Inflammatory macrophage treated with lipopolysaccharide for 4 hours (primary cell): ENCODE measurements at regions not wholly inside any gene's neighbourhood (a gene's known extent, or its start where the extent isn't known, plus 50 kb on each side); places are given as distances from the start of the nearest gene placed in this dataset.
A peak's percentile ranks its signal among the peaks of the same experiment; 100 is the strongest.
"Not testable (repeated sequence)": the region's sequence is repeated elsewhere in the genome, so short reads cannot be mapped to it uniquely, and the experiment has no call there.

Experiments
- DNase-seq: peaks from one replicate; pipeline ENCODE4 v3.0.0-alpha.2; 2020

- no peak for DNase-seq
Observed at GRCh38 chr12:124705545-124706138, 138.2 kb upstream of the NCOR2 start.

DNA sequence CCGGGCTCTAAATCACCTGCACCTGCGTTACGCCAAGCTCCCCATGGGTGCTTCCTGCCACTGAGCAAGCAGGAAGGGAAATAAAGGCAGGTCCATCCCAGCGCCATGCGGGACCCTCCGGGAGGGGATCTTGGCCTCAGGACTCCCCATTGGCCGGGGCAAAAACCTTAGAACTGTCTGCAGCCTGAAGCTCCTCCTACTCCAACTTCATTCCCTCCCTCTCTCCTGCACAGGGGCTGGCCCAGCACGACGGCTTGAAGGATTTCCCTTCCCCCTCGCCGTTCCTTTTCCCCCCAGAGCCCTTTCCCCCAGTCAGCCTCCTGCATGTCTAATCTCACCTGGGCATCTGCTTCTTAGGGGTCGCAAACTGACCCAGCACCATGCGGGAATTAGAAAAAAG, 137.2 kb upstream of the NCOR2 start:
- no peak for DNase-seq

- DNase-seq: peak; percentile 10
Observed at GRCh38 chr12:124703856-124704255, 136.4 kb upstream of the NCOR2 start.

DNA sequence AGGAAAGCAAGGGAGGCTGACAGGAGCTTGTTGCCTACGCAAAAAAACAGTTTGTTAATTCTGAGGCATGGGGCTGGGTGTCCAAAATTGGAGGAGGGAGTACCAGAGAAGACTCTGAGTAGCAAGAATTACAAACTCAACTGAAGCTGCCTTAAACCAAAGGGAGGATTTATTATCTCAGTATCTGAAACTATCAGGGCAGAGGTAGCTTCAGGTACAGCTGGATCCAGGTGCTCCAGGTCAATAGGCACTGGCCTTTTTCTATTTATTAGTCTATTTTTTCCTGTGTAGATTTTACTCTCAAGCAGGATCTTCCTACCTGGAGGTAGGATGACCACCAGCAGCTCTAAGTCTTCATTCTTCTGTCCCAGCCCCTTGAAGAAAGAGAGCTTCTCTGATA, 135.3 kb upstream of the NCOR2 start:
- DNase-seq: no peak

DNA sequence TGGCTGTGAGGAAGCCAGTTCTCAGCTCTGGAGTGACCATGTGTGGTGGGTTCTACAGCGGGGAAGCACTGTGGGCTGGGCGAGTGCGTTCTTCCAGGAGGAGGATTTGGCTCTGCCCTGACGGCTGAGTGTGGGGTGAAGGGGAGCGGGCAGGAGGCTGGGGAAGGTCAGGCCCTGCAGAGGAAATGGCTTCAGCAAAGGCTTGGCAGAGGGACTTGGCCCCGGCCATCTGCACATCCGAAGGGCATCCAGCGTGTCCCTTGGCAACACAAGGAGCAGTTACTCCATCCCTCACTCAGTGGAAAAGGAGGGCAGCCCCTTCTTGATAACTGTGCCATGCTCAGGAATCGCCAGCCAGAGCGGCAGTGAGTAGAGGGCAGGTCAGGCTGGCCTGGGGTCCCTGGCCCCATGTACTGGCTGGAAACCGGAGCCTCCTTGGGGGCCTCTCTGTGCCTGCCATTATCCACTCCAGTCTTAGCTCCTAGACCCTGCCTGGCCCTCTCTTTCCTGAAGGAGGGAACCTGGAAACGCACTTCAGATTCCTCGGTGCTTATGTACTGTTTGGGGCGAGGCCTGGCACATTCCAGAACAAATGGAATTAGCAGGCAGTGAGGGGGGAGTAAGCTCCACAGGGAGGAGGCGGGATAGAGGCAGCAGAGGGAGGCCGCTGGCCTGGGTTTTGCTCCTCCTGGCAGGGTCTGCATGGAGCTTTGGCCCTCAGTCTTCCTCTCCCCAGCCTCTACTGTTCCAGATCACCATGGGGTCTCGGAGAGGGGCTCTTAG, 133.6 kb upstream of the NCOR2 start:
- DNase-seq: no peak

- no peak for DNase-seq
Observed at GRCh38 chr12:124699909-124700308, 132.5 kb upstream of the NCOR2 start.

DNA sequence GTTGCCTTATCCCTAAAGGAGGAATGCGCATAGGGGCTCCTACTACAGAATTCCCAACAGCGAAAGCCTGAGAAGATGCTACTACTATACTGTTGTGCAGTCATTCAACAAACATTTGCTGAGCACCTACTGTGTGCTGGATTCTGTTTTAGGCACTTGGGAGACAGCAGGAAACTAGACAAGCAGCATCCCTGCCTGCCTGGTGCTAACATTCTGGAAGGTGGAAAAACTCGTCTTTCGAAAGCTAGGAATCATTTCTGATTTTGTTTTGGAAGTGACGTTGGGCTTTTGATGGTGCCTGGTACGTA, 131.5 kb upstream of the NCOR2 start:
- DNase-seq: no peak

DNA sequence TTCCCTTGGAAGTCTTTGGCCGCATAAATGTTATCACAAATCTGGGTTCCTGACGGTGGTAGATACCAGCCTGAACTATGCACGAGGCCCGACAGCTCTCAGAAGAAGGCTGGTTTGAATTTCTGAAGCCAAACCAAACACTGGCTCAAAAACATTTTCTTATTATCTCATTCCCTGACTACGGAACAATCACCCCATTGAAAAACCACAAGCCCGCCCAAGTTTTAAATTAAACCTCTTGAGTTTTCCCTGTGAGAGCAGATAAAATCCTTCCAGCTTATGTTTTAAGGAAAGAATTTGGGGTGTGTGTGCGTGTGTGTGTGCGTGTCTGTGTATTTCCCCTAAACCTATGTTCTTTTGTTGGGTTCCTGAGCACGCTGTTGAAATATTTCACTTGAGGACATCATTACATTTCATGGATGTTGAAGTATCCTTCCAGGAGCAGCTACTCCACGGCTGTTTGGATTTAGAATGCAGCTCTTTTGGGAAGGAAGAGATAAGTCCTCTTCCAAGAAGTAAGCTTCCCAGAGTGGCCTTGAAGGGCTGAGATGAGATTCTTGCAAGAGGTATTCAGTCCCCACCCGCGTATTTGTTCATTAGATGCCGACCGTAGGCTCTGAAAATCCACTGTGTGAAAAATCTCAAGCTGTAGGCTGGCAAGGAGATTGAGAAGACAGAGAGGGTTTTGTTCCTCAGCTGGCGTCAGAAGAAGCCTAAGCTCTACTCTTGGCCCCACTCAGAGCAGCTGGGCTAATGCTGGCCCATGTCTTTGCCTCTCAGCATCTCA, 131.0 kb upstream of the NCOR2 start:
- DNase-seq: no peak

DNA sequence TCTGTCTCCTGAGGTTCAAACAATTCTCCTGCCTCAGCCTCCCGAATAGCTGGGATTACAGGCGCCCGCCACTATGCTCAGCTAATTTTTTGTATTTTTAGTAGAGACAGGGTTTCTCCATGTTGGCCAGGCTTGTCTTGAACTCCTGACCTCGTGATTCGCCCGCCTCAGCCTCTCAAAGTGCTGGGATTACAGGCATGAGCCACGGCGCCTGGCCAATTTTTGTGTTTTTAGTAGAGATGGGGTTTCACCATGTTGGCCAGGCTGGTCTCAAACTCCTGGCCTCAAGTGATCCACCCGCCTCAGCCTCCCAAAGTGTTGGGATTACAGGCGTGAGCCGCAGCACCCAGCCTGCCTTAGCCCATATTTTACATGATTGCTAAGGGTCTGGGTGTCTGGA, 130.3 kb upstream of the NCOR2 start:
- DNase-seq: not testable (repeated sequence)

DNA sequence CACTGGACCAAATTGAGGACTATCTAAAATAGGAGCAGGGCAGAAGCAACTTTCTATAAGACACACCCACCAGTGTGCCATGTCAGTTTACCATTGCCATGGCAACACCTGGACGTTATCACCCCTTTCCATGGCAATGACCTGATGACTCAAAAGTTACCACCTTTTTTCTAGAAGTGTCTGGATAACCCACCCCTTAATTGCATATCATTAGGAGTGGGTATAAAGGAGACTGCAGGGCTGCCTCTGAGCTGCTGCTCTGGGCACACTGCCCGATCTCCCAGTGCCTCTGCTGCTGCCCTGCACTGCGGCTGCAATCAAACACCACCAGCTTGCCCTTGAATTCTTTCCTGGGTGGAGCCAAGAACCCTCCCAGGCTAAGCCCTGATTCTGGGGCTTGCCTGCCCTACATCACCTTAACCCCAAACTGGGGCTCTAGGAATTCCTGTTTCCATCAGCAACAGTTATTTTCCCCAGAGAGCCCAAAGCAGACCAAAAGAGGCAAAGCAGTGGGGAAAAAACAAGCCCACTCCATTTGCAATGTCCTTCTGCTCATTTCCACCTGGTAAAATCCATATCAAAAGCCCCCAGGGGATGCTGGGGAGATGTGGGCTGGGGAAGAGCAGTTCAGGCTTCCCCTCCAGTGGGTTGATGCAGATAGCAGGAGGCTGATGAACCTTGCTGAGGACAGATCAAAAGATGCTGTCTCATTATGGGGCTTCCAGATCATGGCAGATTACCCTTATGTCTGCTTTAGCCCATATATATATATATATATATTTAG, 129.5 kb upstream of the NCOR2 start:
- DNase-seq: no peak

DNA sequence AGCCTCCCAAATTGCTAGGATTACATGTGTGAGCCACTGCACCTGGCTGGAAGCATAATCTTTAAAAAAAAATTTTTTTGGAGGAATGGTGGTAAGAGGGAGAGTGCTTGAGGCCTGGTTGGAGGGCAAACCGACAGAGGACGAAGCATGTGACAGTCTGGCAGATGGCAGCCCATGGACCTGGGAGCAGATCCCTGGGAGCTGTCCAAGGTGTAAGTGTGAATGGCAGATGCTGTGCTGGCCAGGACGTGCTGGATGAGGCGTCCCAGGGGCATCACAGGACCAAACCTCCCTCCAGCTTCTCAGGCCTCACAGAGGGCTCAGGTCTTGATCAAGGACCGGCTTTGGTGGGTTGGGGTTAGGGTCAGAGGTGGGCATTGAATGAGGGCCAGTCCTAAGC, 128.4 kb upstream of the NCOR2 start:
- no peak for DNase-seq

- no peak for DNase-seq
Observed at GRCh38 chr12:124694846-124695497, 127.6 kb upstream of the NCOR2 start.

DNA sequence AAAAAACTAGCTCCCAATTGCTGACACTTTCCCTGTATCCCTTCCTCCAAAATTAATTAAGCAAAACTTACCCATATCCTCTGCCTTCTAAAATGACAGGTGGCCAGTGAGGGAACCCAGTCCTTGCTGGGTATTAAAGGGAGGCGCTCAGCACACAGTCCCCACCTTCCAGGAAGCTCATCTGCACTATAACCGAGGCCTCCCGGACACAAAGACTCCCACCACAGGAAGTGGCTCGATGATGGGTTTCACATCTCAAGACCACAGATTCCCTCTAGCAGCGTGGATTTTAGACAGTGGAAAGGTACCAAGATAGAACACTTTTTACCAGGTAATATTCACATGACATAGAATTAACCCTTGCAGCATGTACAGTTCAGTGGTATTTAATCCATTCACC, 126.8 kb upstream of the NCOR2 start:
- peak; percentile 32 for DNase-seq

DNA sequence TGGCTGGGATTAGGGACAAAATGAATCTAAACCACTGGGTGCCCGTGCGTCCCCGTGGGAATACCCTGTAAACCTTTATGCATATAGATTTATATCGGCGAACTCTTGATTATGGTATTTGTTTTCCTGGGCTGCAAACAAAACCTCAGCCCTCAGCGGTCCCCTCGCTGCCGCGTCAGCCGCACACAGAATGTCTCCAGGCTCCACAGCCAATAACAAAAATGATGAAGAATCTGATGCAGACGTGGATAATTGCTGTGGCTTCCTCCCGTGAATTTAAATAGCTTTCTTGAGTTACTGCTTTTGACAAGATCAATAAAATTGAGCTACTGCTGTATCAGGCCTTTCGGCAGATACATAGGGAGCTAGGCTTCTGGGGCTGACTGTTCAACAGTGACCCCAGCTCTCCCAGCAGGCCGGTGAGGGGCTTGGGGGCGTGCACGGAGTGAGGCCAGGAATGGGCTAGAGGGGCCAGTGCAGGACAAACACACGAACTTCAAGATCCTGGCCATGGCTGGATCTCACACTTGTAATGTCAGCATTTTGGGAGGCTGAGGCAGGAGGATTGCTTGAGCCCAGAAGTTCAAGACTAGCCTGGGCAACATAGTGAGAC, 125.8 kb upstream of the NCOR2 start:
- DNase-seq: no peak

DNA sequence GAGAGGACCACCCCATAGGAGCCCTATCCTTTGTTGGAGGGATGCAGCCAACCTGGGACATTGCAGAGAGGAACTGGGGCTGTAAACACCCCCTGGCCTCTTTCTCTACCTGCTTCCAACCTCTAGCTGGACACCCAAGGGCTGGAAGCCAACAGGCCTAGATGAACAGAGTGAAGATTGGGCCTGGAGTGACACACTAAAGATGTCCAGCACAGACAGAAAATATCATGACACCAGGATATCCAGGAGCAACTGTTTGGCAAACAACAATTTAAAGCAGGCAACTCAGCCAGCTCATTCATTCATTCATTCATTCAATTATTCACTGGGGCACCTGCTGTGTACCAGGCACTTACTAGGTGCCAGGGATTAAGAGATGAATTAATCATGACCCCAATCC, 125.0 kb upstream of the NCOR2 start:
- no peak for DNase-seq

GRCh38 chr12:124691429-124691828, 124.0 kb upstream of the NCOR2 start:
- no peak for DNase-seq

- DNase-seq: peak; percentile 70
Observed at GRCh38 chr12:124689631-124690030, 122.2 kb upstream of the NCOR2 start.

DNA sequence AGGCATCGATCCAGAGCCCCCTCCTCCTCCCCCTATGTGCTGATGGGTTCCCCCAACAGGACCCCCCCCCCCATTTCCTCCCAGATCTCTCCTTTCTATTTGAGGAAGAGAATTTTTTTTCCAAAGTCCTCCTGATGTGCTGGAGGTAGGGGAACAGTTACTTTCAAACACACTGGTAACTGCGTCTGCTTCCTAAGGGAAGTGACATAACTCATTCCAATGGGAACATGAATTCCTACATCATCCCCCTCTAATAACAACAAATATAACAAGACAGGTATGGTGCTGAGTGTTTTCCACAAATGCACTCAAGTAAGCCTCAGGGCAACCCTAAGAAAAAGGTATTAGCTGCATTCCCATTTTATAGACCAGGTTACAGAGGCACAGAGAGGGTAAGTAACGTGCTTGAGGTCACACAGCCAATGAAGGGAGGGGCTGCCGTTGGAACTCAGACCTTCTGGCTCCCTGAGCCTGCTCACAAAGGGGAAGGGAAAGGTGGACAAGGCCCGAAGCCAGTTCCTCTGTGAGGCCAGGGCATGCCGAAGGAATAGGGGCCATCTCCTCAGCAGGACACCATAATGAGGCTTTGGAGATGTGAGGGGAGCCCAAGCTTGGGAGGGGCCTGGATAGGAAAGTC, 121.1 kb upstream of the NCOR2 start:
- DNase-seq: no peak

DNA sequence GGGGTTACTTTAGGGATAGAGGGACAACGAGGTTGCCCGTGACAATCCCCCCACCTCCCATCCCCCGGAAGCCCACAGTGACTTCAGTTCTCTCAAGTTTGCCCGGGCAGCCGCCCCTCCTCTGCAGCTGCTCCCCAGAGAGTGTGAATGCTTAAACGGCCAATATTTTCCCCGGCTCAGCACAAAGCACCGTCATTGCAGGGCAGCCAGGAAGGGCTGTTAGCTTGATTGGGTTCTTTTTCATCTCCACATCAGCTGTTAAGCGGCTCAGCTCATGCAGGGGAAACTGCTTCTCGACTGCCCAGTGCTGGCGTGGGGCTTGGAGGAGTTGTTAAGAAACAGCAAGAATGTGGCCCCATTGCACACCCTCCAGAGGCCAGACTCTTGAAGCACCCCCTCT, 120.5 kb upstream of the NCOR2 start:
- no peak for DNase-seq

DNA sequence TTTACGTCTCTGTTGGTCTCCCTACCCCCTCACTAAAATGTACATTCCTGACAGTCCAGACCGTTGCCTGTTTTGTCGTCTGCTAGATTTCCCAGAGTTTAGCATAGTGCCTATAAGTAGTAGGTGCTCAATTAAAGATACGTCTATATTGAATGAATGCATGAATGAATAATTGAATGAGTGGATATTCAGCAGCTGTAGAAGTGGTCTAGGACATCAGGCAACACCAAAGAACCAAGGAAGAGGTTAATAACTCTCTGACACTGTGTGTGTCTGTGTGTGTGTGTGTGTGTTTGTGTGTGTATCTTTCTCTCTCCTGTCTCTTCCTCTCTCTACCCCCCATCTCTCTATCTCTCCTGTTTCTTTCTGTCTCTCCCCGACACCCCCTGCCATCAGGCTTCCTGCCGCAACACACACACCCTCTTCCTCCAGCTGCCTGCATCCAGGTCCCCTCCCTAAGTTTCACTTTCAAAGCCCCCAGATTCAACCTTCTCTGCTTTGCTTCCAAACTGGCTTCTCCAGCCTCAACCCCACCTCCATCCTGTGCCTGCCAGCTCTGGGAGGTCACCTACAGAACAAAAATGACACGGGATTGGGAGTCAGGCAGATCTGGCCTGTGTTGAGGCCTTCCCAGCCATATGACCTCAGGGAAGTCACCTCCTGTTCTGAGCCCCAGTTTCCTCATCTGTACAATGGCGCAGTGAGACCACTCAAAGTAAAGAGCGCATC, 119.9 kb upstream of the NCOR2 start:
- no peak for DNase-seq
